ENCODE measurements at regions not wholly inside any gene's neighbourhood (a gene's known extent, or its start where the extent isn't known, plus 50 kb on each side); places are given as distances from the start of the nearest gene placed in this dataset.
"Not testable (repeated sequence)": the region's sequence is repeated elsewhere in the genome, so short reads cannot be mapped to it uniquely, and the experiment has no call there.

GRCh38 chr10:21290499-21291160 is 234.9 kb downstream of the SKIDA1 start:
- no peak for DNase-seq (ENCODE audit: low read depth)

- DNase-seq (ENCODE audit: low read depth) = no peak
Observed at GRCh38 chr10:21289961-21290360, 235.5 kb downstream of the SKIDA1 start.

GRCh38 chr10:21289271-21289670 is 236.2 kb downstream of the SKIDA1 start:
- no peak for DNase-seq (ENCODE audit: low read depth)

GRCh38 chr10:21285742-21286331 is 239.6 kb downstream of the SKIDA1 start:
- peak; percentile 47 for DNase-seq (ENCODE audit: low read depth)

GRCh38 chr10:21285207-21285606 is 240.3 kb downstream of the SKIDA1 start:
- DNase-seq (ENCODE audit: low read depth) = no peak

GRCh38 chr10:21284301-21284700 is 241.2 kb downstream of the SKIDA1 start:
- DNase-seq (ENCODE audit: low read depth) = no peak

- DNase-seq (ENCODE audit: low read depth) = not testable (repeated sequence)
Observed at GRCh38 chr10:21283053-21283452, 242.4 kb downstream of the SKIDA1 start.

- no peak for DNase-seq (ENCODE audit: low read depth)
Observed at GRCh38 chr10:21281765-21282484, 243.6 kb downstream of the SKIDA1 start.

- DNase-seq (ENCODE audit: low read depth) = no peak
Observed at GRCh38 chr10:21280971-21281572, 244.4 kb downstream of the SKIDA1 start.

GRCh38 chr10:21280037-21280436 is 245.4 kb downstream of the SKIDA1 start:
- no peak for DNase-seq (ENCODE audit: low read depth)

- no peak for DNase-seq (ENCODE audit: low read depth)
Observed at GRCh38 chr10:21279217-21279575, 246.3 kb downstream of the SKIDA1 start.

- DNase-seq (ENCODE audit: low read depth) = peak; percentile 92
Observed at GRCh38 chr10:21278491-21279216, 246.8 kb downstream of the SKIDA1 start.

- no peak for DNase-seq (ENCODE audit: low read depth)
Observed at GRCh38 chr10:21273400-21273968, 252.0 kb downstream of the SKIDA1 start.

GRCh38 chr10:21272643-21273399 is 252.7 kb downstream of the SKIDA1 start:
- DNase-seq (ENCODE audit: low read depth) = no peak

GRCh38 chr10:21270976-21271375 is 254.5 kb downstream of the SKIDA1 start:
- no peak for DNase-seq (ENCODE audit: low read depth)

- no peak for DNase-seq (ENCODE audit: low read depth)
Observed at GRCh38 chr10:21269289-21269688, 256.2 kb downstream of the SKIDA1 start.

- peak; percentile 58 for DNase-seq (ENCODE audit: low read depth)
Observed at GRCh38 chr10:21265622-21266021, 259.9 kb downstream of the SKIDA1 start.

- DNase-seq (ENCODE audit: low read depth) = no peak
Observed at GRCh38 chr10:21264271-21264670, 261.2 kb downstream of the SKIDA1 start.

- DNase-seq (ENCODE audit: low read depth) = no peak
Observed at GRCh38 chr10:21263839-21264238, 261.6 kb downstream of the SKIDA1 start.

- DNase-seq (ENCODE audit: low read depth) = no peak
Observed at GRCh38 chr10:21263263-21263803, 262.1 kb downstream of the SKIDA1 start.

- DNase-seq (ENCODE audit: low read depth) = no peak
Observed at GRCh38 chr10:21261842-21262294, 263.6 kb downstream of the SKIDA1 start.

All from ELR (cell line).